RWPE2 (cell line): ENCODE measurements at regions not wholly inside any gene's neighbourhood (a gene's known extent, or its start where the extent isn't known, plus 50 kb on each side); places are given as distances from the start of the nearest gene placed in this dataset.

ENCODE experiments used
- ATAC-seq: fragments of 200-7000 bp; cut with Tn5 transposase; 3 replicates; pipeline ENCODE4 v1.9.1; 2021; ENCODE audit warnings: low read depth
- DNase-seq: peaks from one replicate; pipeline ENCODE4 v3.0.0-alpha.2; 2020; ENCODE audit warnings: low spot score
- H3K27ac ChIP-seq: fragments of 450-650 bp; 2 replicates; pipeline ENCODE4 v1.5.1; 2017; ENCODE audit warnings: mild to moderate bottlenecking; ENCODE audit not compliant: poor library complexity, severe bottlenecking
- H3K27me3 ChIP-seq: fragments of 250-450 bp; sonication (Bioruptor Pico); 2 replicates; pipeline ENCODE4 v1.5.1; 2021; ENCODE audit warnings: mild to moderate bottlenecking, moderate library complexity; ENCODE audit not compliant: insufficient read depth, poor library complexity, severe bottlenecking
- H3K36me3 ChIP-seq: fragments of 250-450 bp; sonication (Bioruptor Pico); 2 replicates; pipeline ENCODE4 v1.5.1; 2020; ENCODE audit warnings: low read depth, mild to moderate bottlenecking, moderate library complexity
- H3K4me1 ChIP-seq: fragments of 250-450 bp; sonication (Bioruptor Pico); 2 replicates; pipeline ENCODE4 v1.5.1; 2021; ENCODE audit warnings: mild to moderate bottlenecking, moderate library complexity; ENCODE audit not compliant: insufficient read depth, poor library complexity, severe bottlenecking
- H3K4me3 ChIP-seq: fragments of 250-450 bp; sonication (Bioruptor Pico); 2 replicates; pipeline ENCODE4 v1.5.1; 2021; ENCODE audit warnings: mild to moderate bottlenecking, moderate library complexity; ENCODE audit not compliant: severe bottlenecking
- H3K9me3 ChIP-seq: fragments of 250-450 bp; sonication (Bioruptor Pico); 2 replicates; pipeline ENCODE4 v1.5.1; 2021; ENCODE audit warnings: mild to moderate bottlenecking, moderate library complexity; ENCODE audit not compliant: severe bottlenecking
- CTCF ChIP-seq: fragments of 450-650 bp; IDR thresholded peaks from one replicate; pipeline ENCODE4 v1.5.1; 2017; ENCODE audit warnings: mild to moderate bottlenecking, moderate library complexity; ENCODE audit not compliant: poor library complexity, severe bottlenecking

DNA sequence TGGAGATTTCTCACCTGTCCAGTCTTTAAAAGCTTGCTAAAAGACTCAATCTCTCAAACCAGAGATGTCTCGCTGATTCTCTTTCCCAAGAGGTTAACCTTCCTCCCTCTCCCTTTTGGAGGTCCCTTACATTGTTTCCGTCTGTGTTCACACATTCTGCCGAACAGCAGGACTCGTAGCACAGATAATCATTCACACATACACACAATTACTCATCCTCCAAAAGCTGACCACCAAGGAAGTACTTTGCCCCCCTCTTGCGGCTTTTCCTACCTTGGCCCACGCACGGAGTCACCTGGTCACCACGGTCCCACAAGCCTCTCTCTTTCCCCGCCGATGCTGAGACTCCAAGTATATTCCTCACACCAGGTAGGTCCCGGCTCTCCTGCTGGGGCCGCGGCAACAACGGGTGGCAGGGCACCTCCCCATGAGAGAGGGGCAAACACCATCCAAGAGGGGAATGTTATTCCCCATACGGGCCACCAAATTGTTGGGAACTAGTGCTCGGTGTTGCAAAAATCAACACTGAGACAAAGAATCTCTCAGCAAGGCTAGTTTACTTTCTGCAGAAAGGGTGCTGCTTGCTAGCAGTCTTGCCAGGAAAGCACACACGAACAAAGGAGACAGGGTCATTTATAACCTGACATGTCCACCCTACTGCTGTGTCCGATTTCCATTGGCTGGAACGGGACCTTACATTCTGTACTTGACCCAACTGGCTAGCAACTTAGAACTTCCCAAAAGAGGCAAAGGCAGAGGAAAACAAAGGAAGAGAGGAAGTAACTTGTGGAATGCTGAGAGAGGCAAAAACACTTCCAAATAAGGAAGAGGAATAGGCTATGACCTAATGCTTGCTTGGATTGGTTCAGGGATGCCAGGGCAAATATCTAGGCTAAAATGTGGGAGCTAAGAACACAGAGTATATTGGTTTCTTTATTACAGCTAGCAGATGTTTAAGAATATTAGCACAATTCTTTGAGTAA, 102.1 kb upstream of the NECTIN3 start:
- no peaks in the 10 kb centered on the region for H3K4me1 ChIP-seq
- no peak for TF ChIP-seq CTCF
- peaks cover 4% of the 10 kb centered on the region for H3K9me3 ChIP-seq
- no peaks in the 10 kb centered on the region for H3K36me3 ChIP-seq
- ATAC-seq (no peak), DNase-seq (no peak)
- no peak overlapping the region for H3K4me3 ChIP-seq
- no peak overlapping the region for H3K27ac ChIP-seq
- H3K27me3 ChIP-seq = no peaks in the 10 kb centered on the region

DNA sequence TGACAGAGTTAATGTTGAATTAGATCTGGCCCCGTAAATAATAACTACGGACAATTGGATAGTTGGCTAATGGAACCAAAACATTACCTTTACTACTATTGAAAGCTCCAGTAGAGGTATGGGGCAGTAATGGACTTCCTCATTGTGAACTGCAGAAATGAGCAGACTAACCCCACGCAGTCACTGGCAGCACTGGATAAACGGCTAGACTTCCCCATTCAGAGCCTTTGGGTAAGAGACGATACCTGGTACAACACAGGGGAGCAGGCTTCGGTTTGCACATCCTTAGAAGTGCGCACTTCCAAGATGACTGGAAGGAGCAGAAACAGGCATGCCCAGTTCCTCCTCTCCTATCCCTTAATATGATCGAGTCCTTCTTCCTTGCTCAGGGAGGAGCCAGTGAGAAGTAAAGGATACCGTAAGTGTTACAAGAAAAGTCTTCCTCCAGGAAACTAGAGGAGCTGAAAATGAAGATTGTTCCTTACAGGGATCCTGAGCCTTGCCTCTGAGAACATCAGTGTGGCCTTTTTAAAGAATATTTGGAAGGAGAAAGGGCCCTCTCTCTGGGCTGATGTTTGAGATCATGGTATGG, 100.5 kb upstream of the NECTIN3 start:
- DNase-seq = no peak
- ATAC-seq = no peak
- Histone ChIP-seq H3K9me3 (peaks cover 4% of the 10 kb centered on the region), H3K4me1 (no peaks in the 10 kb centered on the region), H3K27me3 (no peaks in the 10 kb centered on the region), H3K36me3 (no peaks in the 10 kb centered on the region), H3K4me3 (no peak overlapping the region), H3K27ac (no peak overlapping the region)
- TF ChIP-seq CTCF = no peak

GRCh38 chr3:110973263-110973895, 98.2 kb upstream of the NECTIN3 start:
- no peak for DNase-seq
- no peaks in the 10 kb centered on the region for H3K27me3 ChIP-seq
- peaks cover 4% of the 10 kb centered on the region for H3K9me3 ChIP-seq
- no peaks in the 10 kb centered on the region for H3K36me3 ChIP-seq
- H3K4me1 ChIP-seq = no peaks in the 10 kb centered on the region
- no peak overlapping the region for H3K4me3 ChIP-seq
- ATAC-seq = no peak
- H3K27ac ChIP-seq = no peak overlapping the region
- TF ChIP-seq CTCF = no peak

DNA sequence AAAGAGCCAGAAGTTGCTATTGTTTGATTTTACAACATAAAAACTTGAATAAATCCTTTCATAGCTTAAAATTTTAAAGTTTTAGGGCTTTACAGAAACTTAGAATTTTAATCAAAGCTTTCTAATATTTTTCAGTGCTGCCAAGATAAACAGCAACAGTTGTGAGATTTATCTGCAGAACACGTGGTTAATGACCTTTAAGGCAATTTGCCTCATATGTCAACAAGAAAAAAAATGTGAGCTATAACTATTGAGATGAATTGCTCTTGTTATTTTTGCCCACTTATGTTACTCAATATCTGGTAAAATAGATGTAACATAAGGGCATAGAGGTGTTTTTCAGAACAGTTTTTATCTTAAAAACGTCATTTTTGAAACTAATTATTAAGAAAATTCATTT, 96.7 kb upstream of the NECTIN3 start:
- ATAC-seq (no peak), DNase-seq (no peak)
- Histone ChIP-seq H3K9me3 (peaks cover 4% of the 10 kb centered on the region), H3K4me3 (no peak overlapping the region), H3K4me1 (no peaks in the 10 kb centered on the region), H3K27ac (no peak overlapping the region), H3K36me3 (no peaks in the 10 kb centered on the region), H3K27me3 (no peaks in the 10 kb centered on the region)
- TF ChIP-seq CTCF = no peak
